Endothelial cell of umbilical vein (primary cell): ENCODE measurements at regions not wholly inside any gene's neighbourhood (a gene's known extent, or its start where the extent isn't known, plus 50 kb on each side); places are given as distances from the start of the nearest gene placed in this dataset.

Source experiments
- BruUV-seq: library from RNA; stranded (reverse); fragments of 400-500 nt; replicated peaks from 2 replicates; lab custom pipeline; 2021; lab: Mats Ljungman, UMichigan
- CTCF ChIA-PET: fragments of 300-600, 350-600 bp; sonication (Branson Sonifier 250); formaldehyde crosslinking; loops from one replicate; lab custom pipeline; 2021; ENCODE audit warnings: antibody characterized with exemption, inconsistent platforms; lab: Charles Lee
- POLR2A ChIA-PET: fragments of 300-600, 350-600 bp; sonication (Branson Sonifier 250); formaldehyde crosslinking; loops from one replicate; lab custom pipeline; 2021; ENCODE audit warnings: antibody characterized with exemption, inconsistent platforms; lab: Charles Lee
- DNase-seq: peaks from one replicate; pipeline ENCODE4 v3.0.0-alpha.2; 2011; ENCODE audit warnings: low read depth, low spot score
- FAIRE-seq: peaks from 2 replicates; lab custom pipeline; 2011; peaks lifted over from hg19 to GRCh38; lab: Jason Lieb, UNC
- H2AFZ ChIP-seq: 2 replicates; pipeline ENCODE4 v1.6.0; 2012; ENCODE audit warnings: low read depth, low read length, control low read depth, inconsistent platforms
- H3K27ac ChIP-seq: 2 replicates; pipeline ENCODE4 v1.5.1; 2011; ENCODE audit warnings: low read depth, mild to moderate bottlenecking, control low read depth, low read length, moderate library complexity; ENCODE audit not compliant: insufficient read depth
- H3K27me3 ChIP-seq, 2 experiments: 2 replicates each; pipeline versions ENCODE4 v1.6.0 to v1.6.1; 2011; ENCODE audit warnings: low read length in 2 of 2, mixed read lengths in 1 of 2; ENCODE audit not compliant: control insufficient read depth in 2 of 2, insufficient read depth in 2 of 2
- H3K36me3 ChIP-seq, 2 experiments: 2 replicates in 1 of 2; 3 replicates in 1 of 2; pipeline ENCODE4 v1.5.1; 2011; ENCODE audit warnings: low read length in 2 of 2, mild to moderate bottlenecking in 1 of 2, moderate library complexity in 1 of 2; ENCODE audit not compliant: control insufficient read depth in 2 of 2, insufficient read depth in 2 of 2; ENCODE audit errors: extremely low read depth in 1 of 2
- H3K4me1 ChIP-seq: 3 replicates; pipeline ENCODE4 v1.5.1; 2011; ENCODE audit warnings: mild to moderate bottlenecking, low read length; ENCODE audit not compliant: control insufficient read depth, insufficient read depth; ENCODE audit errors: extremely low read depth
- H3K4me2 ChIP-seq: 2 replicates; pipeline ENCODE4 v1.6.1; 2011; ENCODE audit warnings: low read length, control low read depth, mixed read lengths; ENCODE audit not compliant: insufficient read depth
- H3K4me3 ChIP-seq, 3 experiments: fragments of 200-600 bp in 1 of 3; sonication (generic), shearing (Covaris generic) in 1 of 3; replicated peaks in 1 of 3; 2 replicates each; pipeline ENCODE4 v1.5.1; 2011 to 2016; ENCODE audit warnings: control low read depth in 3 of 3, low read length in 3 of 3, mild to moderate bottlenecking in 2 of 3, inconsistent platforms in 1 of 3, low read depth in 1 of 3, moderate library complexity in 1 of 3; ENCODE audit not compliant: insufficient read depth in 1 of 3
- H3K79me2 ChIP-seq: 2 replicates; pipeline ENCODE4 v1.6.0; 2012; ENCODE audit warnings: low read length, inconsistent platforms; ENCODE audit not compliant: control insufficient read depth, insufficient read depth
- H3K9ac ChIP-seq: replicated peaks from 2 replicates; pipeline ENCODE3; 2011; ENCODE audit warnings: low read length, control low read depth; ENCODE audit not compliant: insufficient read depth; ENCODE audit errors: extremely low read depth
- H3K9me1 ChIP-seq: replicated peaks from 3 replicates; pipeline ENCODE4 v1.6.0; 2011; ENCODE audit warnings: mild to moderate bottlenecking, low read length; ENCODE audit not compliant: control insufficient read depth, insufficient read depth; ENCODE audit errors: extremely low read depth
- H3K9me3 ChIP-seq: replicated peaks from 2 replicates; pipeline ENCODE4 v1.5.1; 2012; ENCODE audit warnings: low read length, inconsistent platforms; ENCODE audit not compliant: control insufficient read depth, insufficient read depth
- H4K20me1 ChIP-seq: replicated peaks from 2 replicates; pipeline ENCODE3; 2011; ENCODE audit warnings: mild to moderate bottlenecking, low read length; ENCODE audit not compliant: control insufficient read depth, insufficient read depth; ENCODE audit errors: extremely low read depth
- EZH2 ChIP-seq: IDR thresholded peaks from 2 replicates; pipeline ENCODE4 v1.6.1; 2012; ENCODE audit warnings: borderline replicate concordance, low read depth, mild to moderate bottlenecking, moderate library complexity, low read length, inconsistent platforms; ENCODE audit not compliant: severe bottlenecking
- FOS ChIP-seq: IDR thresholded peaks from 2 replicates; pipeline ENCODE4 v1.6.1; 2011; ENCODE audit warnings: mild to moderate bottlenecking, low read length, moderate library complexity, borderline replicate concordance; ENCODE audit not compliant: insufficient read depth
- GATA2 ChIP-seq: IDR thresholded peaks from 2 replicates; pipeline ENCODE4 v1.7.0; 2011; ENCODE audit warnings: low read depth, mild to moderate bottlenecking, moderate library complexity, mixed read lengths, low read length; ENCODE audit not compliant: insufficient read length, insufficient read depth
- JUN ChIP-seq: IDR thresholded peaks from 2 replicates; pipeline ENCODE4 v1.6.1; 2011; ENCODE audit warnings: borderline replicate concordance, low read depth; ENCODE audit not compliant: insufficient read length, insufficient read depth
- MYC ChIP-seq: IDR thresholded peaks from one replicate; pipeline ENCODE4 v1.6.1; 2011; ENCODE audit warnings: mild to moderate bottlenecking, low read depth, low read length
- POLR2A ChIP-seq: IDR thresholded peaks from 2 replicates; pipeline ENCODE4 v1.6.1; 2012; ENCODE audit warnings: low read depth, mild to moderate bottlenecking, control low read depth, low read length
- POLR2AphosphoS5 ChIP-seq: IDR thresholded peaks from 2 replicates; pipeline ENCODE4 v1.6.1; 2012; ENCODE audit warnings: low read depth, mild to moderate bottlenecking, control low read depth, low read length, moderate library complexity; ENCODE audit not compliant: insufficient read depth
- dilution Hi-C: fragments of 300-500 bp; cut with MboI; formaldehyde crosslinking; loops from one replicate; pipeline ENCODE4 v1.15.0; 2019; ENCODE audit warnings: low sequenced_read_pairs; ENCODE audit not compliant: extremely low pct_ligation_motif_present
- intact Hi-C: fragments of 100-400 bp; cut with micrococcal nuclease; formaldehyde crosslinking; loops from one replicate; pipeline ENCODE4 v1.10.0; 2022
- TF ChIP-seq, protein P1 (sequence below), 2 donors: IDR thresholded peaks; 1 replicate in 1 of 2; 2 replicates in 1 of 2; pipeline ENCODE4 v1.5.1; 2011; ENCODE audit warnings: low read length in 2 of 2, mild to moderate bottlenecking in 2 of 2, moderate library complexity in 2 of 2, control low read depth in 1 of 2, inconsistent platforms in 1 of 2, low read depth in 1 of 2; ENCODE audit not compliant: insufficient read depth in 1 of 2; ENCODE audit errors: extremely low read depth in 1 of 2
- TF ChIP-seq, protein P2 (sequence below): IDR thresholded peaks from 2 replicates; pipeline ENCODE4 v1.6.1; 2011; ENCODE audit not compliant: insufficient read depth, insufficient read length

DNA sequence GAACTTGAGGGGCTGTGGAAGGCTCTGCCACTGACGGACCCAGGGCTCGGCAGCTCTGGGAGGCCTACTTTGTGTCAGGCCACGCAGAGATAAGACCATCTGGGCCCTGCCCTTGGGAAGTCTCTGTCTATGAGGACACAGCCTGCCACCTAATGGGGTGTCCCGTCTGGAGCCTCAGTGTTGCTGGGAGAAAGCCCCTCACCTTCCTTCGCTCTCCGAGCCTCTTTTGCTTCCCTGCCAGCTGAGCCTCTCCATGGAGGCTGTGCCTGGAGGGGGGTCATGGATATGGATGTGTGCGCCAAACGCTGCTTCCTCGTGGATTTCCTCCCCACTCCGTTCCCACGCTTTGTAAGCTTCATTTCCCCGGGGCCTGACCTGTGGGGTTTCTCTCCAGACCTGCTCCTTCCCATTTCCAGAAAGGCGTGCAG lies 228.8 kb downstream of the SEC14L1 start:
- DNase-seq (no peak), FAIRE-seq (no peak)
- no peak overlapping the region for H3K4me3 ChIP-seq
- no peak overlapping the region for H3K27ac ChIP-seq
- H3K27me3 ChIP-seq, result no peaks in the 10 kb centered on the region
- H3K4me2 ChIP-seq, result no peak overlapping the region
- H4K20me1 ChIP-seq, result no peaks in the 10 kb centered on the region
- dilution Hi-C loops, result no loop called here
- peaks cover 20% of the 10 kb centered on the region for H3K4me1 ChIP-seq
- no TSS peak for BruUV-seq
- no peaks in the 10 kb centered on the region for H3K9me3 ChIP-seq
- intact Hi-C loops, result no loop called here
- H3K79me2 ChIP-seq, result peaks cover 1% of the 10 kb centered on the region
- TF ChIP-seq EZH2 (no peak), FOS (no peak), MYC (no peak), POLR2A (no peak), JUN (no peak), GATA2 (no peak), POLR2AphosphoS5 (no peak)
- TF ChIP-seq, protein P1, sequence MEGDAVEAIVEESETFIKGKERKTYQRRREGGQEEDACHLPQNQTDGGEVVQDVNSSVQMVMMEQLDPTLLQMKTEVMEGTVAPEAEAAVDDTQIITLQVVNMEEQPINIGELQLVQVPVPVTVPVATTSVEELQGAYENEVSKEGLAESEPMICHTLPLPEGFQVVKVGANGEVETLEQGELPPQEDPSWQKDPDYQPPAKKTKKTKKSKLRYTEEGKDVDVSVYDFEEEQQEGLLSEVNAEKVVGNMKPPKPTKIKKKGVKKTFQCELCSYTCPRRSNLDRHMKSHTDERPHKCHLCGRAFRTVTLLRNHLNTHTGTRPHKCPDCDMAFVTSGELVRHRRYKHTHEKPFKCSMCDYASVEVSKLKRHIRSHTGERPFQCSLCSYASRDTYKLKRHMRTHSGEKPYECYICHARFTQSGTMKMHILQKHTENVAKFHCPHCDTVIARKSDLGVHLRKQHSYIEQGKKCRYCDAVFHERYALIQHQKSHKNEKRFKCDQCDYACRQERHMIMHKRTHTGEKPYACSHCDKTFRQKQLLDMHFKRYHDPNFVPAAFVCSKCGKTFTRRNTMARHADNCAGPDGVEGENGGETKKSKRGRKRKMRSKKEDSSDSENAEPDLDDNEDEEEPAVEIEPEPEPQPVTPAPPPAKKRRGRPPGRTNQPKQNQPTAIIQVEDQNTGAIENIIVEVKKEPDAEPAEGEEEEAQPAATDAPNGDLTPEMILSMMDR (IDR thresholded peaks at IDR 0.05; ENCODE audit: extremely low read depth in 1 of 2, insufficient read depth in 1 of 2, low read depth in 1 of 2, low read length in 2 of 2), result no peak
- TF ChIP-seq, protein P2, sequence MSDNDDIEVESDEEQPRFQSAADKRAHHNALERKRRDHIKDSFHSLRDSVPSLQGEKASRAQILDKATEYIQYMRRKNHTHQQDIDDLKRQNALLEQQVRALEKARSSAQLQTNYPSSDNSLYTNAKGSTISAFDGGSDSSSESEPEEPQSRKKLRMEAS, result no peak
- H3K9ac ChIP-seq, result no peak overlapping the region
- H3K36me3 ChIP-seq, result no peaks in the 10 kb centered on the region
- H2AFZ ChIP-seq, result no peak overlapping the region
- POLR2A ChIA-PET, result no interaction called here
- H3K9me1 ChIP-seq, result no peaks in the 10 kb centered on the region
- CTCF ChIA-PET, result interaction anchor here (1.0 to 1.6 kb wide), 3 partner anchors 12 to 22 kb away, joined by 3 to 4 read pairs (median 3); no protein-coding TSS in a partner anchor
